HK-2 (cell line): ENCODE measurements at regions not wholly inside any gene's neighbourhood (a gene's known extent, or its start where the extent isn't known, plus 50 kb on each side); places are given as distances from the start of the nearest gene placed in this dataset.
A peak's percentile ranks its signal among the peaks of the same experiment; 100 is the strongest.
"Not testable (repeated sequence)": the region's sequence is repeated elsewhere in the genome, so short reads cannot be mapped to it uniquely, and the experiment has no call there.

Source experiments
- DNase-seq: peaks from one replicate; pipeline ENCODE4 v3.0.0-alpha.2; 2018; ENCODE audit not compliant: unreplicated experiment

- peak; percentile 82 for DNase-seq
These were observed 149.2 kb upstream of the JUN start for GRCh38 chr1:58932859-58933598.

- no peak for DNase-seq
These were observed 149.7 kb upstream of the JUN start for GRCh38 chr1:58933599-58933926.

DNA sequence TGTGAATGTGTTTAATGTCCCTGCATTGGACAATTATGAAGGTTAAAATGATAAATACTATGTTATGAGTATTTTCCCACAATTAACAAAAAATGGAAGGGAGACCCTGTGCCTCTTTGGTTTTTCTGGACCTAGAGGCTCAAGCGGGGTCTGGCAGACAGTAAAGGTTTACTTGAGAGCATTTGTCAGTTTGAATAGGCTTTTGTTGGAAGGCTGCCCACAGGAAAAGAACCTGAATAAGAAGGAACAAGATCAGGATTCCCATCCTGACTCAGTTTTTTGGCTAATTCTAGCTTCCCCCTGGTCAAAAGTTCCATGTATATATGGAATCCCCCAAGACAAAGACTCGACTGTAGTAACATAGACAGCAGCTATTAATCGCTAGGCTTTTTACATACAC lies 150.9 kb upstream of the JUN start:
- DNase-seq = no peak

DNA sequence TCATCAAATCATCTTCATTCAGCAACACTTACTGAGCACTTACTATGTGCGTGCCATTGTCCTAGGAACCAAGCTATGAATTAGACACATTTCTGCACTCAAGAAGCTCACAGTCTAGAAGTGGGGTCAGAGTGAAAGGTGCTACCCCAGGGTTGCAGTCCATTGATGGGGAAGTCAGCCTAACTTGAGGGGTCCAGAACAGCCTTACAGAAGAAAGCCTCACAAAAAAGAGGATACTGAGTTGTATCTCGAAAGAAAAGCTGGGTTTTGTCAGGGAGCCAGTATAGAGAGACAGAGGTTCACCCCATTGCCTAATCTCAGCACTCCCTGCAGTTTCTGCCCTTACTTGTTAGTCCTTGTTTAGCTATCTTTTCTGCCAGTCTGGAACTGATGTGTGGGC lies 153.1 kb upstream of the JUN start:
- DNase-seq = no peak

DNA sequence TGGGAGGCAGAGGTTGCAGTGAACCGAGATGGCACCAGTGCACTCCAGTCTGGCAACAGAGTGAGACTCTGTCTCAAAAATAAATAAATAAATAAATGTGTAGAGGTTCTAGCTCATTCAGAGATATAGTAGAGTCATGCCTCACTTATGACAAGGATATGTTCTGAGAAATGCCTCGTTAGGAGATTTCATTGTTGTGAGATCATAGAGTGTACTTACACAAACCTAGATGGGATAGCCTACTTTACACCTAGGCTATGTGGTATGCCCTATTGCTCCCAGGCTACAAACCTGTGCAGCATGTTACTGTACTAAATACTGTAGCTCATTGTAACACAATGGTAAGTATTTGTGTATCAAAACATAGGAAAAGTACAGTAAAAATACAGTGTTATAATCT lies 155.3 kb upstream of the JUN start:
- DNase-seq = no peak

GRCh38 chr1:58939666-58940370 lies 156.0 kb upstream of the JUN start:
- no peak for DNase-seq

DNA sequence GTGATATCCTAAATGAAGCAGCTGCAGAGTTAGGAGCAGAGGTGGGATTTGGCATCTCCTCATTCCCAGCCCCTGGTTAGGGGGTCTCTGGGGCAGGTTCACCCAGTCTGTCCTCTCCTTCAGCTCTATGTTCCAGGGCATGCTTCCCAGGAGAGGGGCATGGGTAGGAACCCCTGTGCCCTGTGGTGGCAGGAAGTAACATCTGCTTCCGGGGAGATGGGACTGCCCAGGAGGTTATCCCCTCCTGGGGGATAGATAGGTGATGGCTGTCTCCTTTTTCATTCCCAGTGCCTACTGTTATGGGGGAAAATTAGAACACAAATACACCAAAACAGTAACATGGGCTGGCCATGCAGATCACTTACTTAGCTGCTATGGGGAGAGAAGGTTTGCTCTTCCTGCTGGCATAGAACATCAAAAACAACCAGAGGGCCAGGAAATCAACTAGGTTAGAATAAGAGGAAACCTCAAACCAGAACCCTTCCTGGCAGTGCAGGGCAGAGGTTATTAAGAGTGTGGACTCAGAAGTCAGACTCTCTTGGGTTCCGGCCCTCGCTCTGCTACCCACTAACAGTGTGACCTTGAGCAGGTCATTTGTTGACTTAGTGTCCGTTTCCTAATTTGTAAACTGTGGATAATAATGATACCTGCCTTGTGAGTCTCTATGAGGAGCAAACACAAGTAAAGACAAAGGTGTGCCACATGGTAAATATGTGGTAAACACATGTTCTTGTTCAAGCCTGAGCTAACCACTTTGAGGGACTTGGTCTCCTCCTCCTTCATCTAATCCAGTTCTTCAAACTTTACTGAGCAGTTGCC lies 157.8 kb upstream of the JUN start:
- DNase-seq = no peak

DNA sequence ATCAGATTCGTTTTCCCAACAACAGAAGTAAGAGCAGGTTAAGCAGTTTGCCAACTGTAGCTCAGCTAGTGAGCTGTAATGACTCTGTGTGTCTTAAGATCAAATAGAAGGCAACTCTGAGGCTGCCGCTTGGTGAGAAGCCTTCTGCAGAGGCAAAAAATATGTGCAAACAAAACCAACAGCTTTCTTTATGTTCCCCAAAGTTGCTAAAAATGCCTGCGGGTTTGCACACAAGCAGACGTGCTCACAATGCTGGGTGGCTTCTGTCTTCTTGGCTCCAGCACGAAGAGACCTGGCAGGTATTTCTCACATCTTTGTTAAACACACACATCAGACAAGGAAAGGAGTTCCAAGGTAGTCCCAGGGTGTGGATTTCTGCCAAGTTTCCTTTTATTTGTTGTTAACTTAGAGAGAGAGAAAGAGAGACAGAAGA lies 158.9 kb upstream of the JUN start:
- DNase-seq = no peak

DNA sequence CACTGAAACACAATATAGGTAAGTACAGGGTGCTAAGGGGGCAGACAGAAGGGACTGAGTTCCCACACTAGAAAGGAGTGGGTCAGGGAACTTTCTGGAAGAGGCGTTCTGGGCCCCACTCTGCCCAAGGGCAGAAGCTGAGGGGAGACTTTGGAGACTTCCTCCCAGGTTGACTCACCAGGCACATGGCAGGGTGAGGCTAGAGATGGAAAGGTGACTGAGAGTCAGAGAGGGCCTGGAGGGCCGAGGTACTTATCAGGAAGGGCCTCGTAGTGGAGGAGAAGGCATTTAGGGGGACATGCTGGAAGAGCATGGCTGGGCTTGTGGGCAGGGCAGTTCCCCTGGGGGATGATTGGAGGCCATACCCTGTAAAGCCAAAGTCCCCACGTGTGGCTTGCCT lies 159.9 kb upstream of the JUN start:
- DNase-seq = no peak

DNA sequence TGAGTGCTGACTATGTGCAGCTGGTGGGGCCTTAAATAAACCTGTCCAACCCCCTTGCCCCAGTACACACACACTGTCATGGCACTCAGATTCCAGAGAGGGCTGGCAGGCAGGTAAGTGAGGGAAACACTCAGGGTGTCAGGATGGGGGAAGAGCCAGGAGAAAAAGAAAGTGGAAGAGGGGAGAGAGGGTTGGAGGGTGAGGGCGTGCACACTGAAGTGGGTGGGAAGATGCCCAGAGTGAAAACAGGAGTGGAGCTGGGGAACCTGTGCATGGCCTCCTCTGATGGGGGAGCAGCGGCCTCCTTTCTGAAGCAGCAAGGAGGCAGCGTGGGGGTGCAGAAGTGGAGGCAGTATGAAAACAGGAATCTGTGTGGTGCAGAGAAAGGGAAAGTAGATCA lies 160.6 kb upstream of the JUN start:
- no peak for DNase-seq

DNA sequence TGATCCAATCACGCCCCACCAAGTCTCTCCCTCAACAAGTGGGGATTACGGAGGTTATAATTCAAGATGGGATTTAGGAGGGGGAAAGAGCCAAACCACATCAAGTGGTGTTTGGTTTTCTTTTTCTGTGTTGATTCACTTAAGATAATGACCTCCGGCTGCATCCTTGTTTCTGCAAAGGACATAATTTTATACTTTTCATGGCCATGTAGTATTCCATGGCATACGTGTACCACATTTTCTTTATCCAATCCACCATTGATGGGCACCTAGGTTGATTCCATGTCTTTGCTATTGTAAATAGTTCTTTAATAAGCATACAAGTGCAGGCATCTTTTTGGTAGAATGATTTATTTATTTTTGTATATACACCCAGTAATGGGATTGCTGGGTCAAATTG lies 162.5 kb upstream of the JUN start:
- DNase-seq = no peak

DNA sequence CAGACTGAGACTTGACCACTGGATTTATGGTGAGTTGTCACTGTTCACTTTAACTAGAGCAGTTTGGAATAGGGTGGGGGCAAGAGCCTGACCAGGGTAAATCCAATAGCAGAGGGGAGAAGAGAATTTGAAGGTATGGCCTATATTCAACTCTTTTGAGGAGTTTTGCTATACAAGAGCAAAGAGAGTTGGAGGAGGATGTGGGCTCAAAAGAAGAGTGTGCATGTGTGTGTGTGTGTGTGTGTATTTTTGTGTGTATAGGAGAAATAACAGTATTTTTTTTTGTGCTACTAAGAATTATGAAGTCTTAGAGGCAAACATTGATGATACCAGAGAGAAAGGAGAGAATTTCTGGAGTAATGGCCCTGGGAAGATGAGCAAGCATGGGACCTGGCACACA lies 164.8 kb upstream of the JUN start:
- no peak for DNase-seq

- no peak for DNase-seq
These were observed 165.8 kb upstream of the JUN start for GRCh38 chr1:58949551-58950220.

- no peak for DNase-seq
These were observed 167.1 kb upstream of the JUN start for GRCh38 chr1:58950897-58951296.

DNA sequence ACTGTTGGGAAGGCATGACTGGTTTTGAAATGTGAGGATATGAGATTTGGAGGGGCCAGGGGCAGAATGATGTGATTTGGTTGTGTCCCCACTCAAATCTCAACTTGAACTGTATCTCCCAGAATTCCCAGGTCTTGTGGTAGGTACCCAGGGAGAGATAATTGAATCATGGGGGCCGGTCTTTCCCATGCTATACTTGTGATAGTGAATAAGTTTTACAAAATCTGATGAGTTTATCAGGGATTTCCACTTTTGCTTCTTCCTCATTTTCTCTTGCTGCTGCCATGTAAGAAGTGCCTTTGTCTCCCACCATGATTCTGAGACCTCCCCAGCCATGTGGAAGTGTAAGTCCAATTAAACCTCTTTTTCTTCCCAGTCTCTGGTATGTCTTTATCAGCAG lies 170.1 kb upstream of the JUN start:
- not testable (repeated sequence) for DNase-seq

- DNase-seq = not testable (repeated sequence)
These were observed 179.4 kb upstream of the JUN start for GRCh38 chr1:58963287-58963686.

GRCh38 chr1:58964428-58964827 lies 180.6 kb upstream of the JUN start:
- DNase-seq = no peak

DNA sequence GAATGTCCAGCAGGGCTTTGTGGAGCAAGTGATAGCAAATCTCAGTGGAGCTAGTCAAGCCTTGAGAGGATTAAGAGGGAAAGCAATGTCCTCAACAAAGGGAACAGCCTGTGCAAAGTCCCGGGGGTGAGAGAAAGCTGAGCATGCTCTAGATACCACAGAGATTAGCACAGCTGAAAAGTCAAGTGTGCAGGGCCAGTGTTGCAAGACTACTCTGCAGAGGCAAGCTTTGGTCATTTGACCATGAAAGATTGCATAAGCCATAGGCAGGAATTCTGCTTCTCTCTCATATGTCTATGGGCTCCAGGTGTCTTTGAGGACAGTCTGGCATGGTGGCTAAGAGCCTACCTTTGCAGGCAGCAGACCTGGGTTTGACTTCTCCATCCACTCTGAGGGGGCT lies 181.0 kb upstream of the JUN start:
- no peak for DNase-seq

DNA sequence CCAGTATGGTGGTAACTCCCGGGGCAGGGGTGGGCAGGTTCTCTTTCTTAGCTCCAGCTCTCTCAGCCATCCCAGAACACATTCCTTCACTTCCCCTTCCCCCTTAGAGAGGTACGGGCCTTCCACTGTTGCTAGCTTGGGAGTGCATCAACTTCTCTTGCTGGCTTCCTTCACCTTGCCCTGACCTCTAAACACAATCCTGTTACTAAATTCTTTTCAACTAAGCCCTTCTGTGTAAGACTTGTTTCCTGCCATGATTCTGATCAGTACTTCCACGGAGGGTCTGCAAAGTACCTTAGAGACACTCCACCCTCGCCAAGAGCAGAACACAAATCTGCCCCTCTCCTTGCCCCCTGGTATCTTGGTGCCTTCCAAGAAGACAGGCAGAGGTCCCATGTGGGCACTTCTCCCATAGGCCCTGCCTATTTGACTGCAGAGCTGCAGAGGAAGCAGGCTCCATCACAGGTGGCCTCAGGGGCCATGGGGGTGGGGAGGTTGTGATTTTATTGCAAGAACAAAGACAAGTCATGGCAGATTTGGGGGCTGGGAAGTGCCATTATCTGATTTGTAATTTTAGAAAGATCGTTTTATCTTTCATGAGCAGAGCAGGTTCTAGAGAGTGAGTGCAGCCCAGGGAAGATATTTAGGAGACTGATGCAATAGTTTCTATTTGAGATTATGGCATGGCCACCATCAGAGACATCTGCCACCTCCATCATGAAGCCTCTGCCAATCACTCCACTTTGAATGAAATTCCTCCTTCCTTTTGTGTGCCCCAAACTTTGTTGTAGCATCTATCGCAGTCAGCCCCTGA lies 182.5 kb upstream of the JUN start:
- DNase-seq = no peak

DNA sequence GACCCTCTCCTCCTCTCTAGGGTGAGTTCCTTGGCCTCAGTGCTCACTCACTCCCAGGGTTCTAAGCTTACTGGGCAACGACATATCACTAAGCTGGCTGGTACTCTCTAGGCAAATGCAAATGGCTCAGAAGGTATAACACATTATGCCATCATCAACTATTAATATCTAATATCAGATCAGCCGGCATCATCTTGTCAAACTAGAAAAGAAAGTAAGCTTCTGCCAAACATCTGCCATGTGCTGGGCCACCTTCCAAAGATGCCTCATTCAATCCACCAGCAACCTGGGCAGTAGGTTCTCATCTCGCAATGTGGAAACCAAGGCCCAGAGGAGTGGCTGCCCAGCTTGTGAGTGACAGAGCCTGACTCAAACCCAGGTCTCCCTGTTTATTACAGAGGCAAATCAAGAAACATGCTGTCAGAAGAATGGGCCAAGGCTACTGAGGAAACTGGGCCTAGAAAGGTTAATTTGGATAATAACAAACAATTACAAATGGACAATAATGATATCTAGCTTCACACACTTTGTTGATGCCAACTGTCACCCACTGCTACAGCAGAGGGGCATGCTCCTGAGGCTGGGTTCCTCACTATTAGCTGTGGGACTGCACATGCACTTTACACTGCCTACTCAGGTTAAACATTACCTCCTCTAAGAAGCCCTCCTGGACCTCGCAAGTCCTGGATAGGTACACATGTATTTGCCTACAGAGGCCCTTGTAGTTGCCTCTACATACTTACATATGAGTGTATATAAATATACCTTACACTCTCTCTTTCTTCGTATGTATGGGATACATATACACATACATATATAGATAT lies 183.3 kb upstream of the JUN start:
- DNase-seq = no peak
